GM08714 (cell line): ENCODE measurements at regions not wholly inside any gene's neighbourhood (a gene's known extent, or its start where the extent isn't known, plus 50 kb on each side); places are given as distances from the start of the nearest gene placed in this dataset.
A peak's percentile ranks its signal among the peaks of the same experiment; 100 is the strongest.
"Not testable (repeated sequence)": the region's sequence is repeated elsewhere in the genome, so short reads cannot be mapped to it uniquely, and the experiment has no call there.

ENCODE experiments used
- H3K4me3 ChIP-seq: fragments of 200-500 bp; sonication (Bioruptor generic); 2 replicates; pipeline ENCODE4 v1.5.1; 2014; ENCODE audit warnings: mild to moderate bottlenecking, low read length, inconsistent platforms
- ZNF274 ChIP-seq: IDR thresholded peaks from 2 replicates; pipeline ENCODE4 v1.6.1; 2012; ENCODE audit warnings: mild to moderate bottlenecking, low read depth, low read length

DNA sequence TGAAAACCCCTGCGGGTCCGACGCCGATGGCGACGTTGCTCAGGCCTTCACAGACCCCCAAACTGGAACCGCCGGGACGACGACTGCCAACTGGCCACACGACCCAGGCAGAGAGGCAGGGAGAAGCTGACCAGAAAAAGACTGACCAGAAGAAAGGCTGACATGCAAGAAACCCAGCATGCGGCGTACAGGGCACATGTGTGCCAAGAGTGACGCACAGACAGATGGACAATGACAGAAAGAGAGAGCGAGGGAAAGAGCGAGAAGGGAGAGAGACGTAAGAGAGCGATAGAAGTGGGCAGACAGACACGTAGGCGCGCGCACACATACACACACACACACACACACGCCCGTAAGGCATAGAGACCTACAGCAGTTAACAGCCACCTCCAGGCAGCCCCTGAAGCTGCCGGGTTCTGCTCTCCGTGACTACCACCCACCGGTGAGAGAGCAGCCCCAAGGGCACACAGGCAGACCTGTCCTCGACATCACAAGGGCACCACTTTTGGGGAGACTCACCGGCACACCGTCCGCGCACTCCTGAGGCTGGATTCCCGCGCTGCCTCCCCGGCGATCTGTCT, 67.2 kb upstream of the ZNF527 start:
- peak overlapping the region; percentile 43; the same call in 1 of the 2 replicates for H3K4me3 ChIP-seq
- TF ChIP-seq ZNF274 = no peak

DNA sequence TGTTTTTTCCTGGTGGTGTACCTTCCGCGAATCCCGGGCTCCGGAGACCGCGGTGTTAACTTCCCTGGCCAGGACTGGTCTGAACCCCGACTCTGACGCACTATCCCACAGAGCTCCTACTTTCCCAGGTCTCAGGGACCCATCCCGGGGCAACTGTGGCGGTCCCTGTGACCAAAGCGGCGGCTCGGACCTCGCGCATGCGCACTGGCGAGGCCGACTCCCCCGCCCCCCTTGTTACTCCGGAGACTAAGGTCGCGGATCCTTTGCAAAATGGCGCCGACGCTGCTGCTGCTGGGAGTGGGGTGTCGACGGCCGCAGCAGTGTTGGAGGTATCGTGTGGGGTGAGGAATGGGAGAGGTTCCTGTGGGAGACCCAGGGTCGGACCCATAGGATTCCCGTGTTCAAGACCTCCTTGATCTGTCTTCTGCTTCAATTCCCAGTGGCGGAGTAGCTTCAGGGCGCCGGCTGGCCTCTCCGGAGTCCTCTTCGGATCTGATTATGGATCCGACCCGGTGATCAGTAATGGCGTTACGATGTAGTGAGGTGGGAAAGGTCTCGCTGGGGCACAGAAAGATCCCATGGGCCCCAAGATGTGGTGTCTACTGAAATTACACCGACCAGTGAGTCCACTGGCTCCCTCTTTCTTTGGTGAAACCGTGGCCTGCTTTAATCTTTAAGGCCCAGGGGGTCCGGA, 66.6 kb upstream of the ZNF527 start:
- TF ChIP-seq ZNF274 = no peak
- peak overlapping the region; percentile 43; the same call in 1 of the 2 replicates for H3K4me3 ChIP-seq

DNA sequence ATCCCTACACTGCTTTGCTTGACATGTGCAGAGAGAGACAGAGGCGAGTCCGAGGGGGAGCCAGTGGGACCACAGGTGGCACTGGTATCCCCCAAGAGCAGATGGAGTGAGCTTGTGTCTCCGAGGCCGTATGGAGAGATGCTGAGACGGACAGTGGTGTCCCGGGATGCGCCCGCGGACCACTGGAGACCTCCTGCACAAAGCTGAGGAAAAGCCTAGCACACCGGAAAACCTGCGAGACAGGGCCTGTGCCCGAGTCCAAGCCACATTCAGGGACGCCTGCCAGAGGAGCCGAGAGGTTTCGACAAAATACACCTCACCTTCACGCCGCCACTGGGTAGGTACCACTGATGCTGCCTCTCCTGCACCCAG, 66.0 kb upstream of the ZNF527 start:
- no peak for TF ChIP-seq ZNF274
- H3K4me3 ChIP-seq = no peak overlapping the region

DNA sequence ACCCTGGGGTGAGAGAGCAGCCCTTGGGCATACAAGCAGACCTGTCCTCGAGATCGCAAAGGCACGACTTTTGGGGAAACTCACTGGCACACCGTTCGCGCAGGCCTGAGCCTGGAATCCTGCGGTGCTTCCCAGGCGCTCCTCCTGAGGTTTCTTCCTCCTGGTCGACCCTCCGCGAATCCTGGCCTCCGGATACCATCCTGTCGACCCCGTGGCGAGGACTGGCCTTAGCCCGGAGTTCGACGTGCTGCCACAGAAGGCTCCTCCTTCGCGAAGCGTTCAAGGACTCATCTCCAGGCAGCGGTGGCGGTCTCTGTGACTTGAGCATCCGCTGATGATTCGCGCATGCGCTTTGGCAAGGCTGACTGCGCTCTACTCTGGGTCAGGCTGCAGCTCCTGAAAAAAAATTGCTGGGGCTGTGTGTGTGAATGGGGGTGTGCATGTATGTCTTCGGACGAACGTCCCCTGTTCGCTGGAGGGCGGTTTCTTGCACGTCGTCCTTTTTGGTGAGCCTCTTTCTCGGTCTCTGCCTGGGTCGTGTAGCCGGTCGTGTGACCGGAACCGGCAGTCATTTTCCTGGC, 64.4 kb upstream of the ZNF527 start:
- no peak overlapping the region for H3K4me3 ChIP-seq
- no peak for TF ChIP-seq ZNF274

DNA sequence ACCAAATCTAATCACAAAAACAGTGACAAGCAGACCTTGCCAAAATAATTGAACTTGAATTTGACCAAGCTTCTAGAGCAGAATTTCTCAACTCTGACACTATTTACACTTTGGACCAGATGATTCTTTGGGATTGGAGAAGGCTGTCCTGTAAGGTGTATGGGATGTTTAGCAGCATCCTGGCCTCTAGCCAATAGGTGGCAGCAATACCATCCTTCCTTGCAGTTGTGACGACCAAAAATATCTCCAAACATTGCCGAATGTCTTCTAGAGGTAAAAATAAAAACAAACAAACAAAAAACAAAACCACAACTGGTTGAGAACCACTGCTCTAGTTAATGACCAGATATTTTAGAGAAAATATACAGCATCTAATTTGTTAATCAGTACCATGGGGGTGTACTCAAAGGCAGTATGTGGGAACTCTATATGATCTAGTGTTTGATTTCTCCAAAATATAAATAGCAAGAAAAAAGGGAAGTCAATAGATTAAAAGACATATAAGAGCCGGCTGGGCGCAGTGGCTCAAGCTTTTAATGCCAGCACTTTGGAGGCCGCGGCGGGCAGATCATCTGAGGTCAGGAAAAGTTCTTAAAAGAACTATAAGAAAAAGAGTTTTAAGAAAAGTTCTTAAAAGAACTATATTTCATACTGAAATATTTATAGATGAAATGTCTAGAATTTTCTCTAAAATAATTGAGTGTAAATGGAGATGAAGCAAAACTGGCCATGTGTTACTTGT, 60.9 kb upstream of the ZNF527 start:
- TF ChIP-seq ZNF274 = no peak
- no peak overlapping the region for H3K4me3 ChIP-seq

DNA sequence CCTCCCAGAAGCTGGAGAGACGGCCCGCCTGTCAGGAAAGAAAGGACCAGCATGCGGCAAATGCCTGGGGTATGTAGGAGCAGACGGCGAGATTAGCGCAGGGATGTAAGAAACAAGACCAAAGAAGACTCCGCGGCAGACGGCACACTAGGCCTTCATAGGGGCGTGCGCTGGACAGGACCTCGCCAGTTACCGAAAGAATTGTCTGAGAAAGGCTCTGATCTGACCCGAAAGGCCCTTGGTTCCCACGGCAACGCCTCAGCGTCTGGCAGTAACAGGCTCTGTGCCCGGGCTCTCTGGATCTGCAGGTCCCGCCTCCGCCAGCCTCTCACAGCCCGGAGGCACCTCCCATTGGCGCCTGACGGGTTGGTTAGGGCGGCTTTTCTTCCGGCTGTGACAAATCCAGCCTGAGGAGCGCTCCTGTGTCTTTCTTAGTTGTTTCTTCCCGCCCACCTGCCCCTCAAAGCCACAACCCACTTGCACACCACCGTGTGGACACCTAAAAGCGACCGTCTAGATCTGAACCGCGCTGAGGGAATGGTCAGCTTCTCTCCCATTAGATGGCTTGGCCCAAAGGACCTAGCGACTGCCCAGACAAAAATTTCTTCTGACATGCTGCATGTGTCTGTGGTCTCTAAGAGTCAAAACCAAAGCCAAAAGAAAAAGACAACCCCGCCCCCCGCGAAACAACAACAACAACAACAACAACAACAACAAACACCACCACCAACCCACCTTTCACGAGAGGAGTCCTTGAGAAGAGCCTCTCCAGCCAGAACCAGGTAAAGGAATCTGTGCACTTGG, 58.2 kb upstream of the ZNF527 start:
- H3K4me3 ChIP-seq = not testable (repeated sequence)

DNA sequence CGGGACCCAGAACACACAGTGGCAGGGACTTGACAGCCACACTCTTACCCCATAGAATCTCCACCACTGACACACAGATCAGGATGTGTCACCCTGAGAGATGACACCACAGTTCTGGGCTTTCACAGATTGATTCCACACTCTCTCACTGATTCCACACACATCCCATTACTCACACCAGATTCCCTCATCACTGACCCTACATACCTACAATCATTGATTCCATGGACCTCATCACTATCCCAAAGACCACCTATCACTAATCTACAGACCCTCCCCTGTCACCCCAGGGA, 57.6 kb upstream of the ZNF527 start:
- TF ChIP-seq ZNF274 = no peak
- no peak overlapping the region for H3K4me3 ChIP-seq

DNA sequence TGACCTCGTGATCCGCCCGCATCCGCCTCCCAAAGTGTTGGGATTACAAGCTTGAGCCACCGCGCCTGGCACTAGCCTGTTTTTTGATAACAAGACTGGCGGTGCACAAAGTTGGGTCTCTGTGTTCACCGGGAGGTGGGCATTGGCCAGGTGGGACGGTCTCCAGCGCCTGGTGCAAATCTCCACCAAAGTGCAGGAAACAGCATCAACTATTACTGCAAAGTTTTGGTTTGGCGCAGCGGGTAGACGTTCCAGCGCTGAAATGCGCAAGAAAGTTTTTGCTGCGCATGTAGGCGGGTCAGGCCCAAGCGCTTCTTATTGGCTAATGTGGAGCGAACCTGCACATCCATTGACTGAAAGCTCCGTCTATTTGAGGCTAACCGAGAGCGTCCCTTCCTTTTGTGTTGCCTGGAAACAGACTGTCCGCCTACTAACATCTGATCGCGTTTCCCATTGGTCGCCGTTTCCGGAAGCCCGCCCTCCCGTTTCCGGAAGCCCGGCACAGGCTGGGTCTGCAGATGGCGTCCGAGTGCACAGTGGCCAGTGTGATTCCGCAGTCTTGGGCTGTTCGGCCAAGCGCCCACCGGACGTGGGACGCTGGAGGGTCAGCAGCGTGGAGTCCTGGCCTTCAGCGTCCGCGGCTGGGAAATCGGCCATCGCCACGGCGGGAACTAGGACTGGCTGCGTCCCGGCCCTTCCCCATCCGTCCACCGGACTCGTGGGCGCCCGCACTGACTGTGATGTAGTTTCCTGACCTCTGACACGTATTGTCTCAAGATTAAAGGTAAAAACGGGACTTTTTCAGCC, 53.3 kb upstream of the ZNF527 start:
- TF ChIP-seq ZNF274 = no peak
- peak overlapping the region; percentile 78 for H3K4me3 ChIP-seq

DNA sequence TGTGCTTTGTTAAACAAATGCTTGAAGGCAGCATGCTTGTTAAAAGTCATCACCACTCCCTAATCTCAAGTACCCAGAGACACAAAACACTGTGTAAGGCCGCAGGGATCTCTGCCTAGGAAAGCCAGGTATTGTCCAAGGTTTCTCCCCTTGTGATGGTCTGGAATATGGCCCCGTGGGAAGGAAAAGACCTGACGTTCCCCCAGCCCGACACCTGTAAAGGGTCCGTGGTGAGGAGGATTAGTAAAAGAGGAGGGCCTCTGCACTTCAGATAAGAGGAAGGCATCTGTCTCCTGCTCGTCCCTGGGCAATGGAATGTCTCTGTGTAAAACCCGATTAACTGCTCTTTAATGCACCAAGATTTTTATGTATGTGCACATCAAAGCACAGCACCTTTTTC, 49.9 kb upstream of the ZNF527 start:
- H3K4me3 ChIP-seq = not testable (repeated sequence)
